ENCODE measurements at regions not wholly inside any gene's neighbourhood (a gene's known extent, or its start where the extent isn't known, plus 50 kb on each side); places are given as distances from the start of the nearest gene placed in this dataset.
A peak's percentile ranks its signal among the peaks of the same experiment; 100 is the strongest.
"Not testable (repeated sequence)": the region's sequence is repeated elsewhere in the genome, so short reads cannot be mapped to it uniquely, and the experiment has no call there.

- no peak for DNase-seq (ENCODE audit: low read depth)
These were observed 410.1 kb downstream of the AGTPBP1 start for GRCh38 chr9:85331626-85332025.

GRCh38 chr9:85322592-85322991 is 419.2 kb downstream of the AGTPBP1 start:
- no peak for DNase-seq (ENCODE audit: low read depth)

GRCh38 chr9:85321561-85321960 is 420.2 kb downstream of the AGTPBP1 start:
- DNase-seq (ENCODE audit: low read depth), result no peak

GRCh38 chr9:85319936-85320656 is 421.7 kb downstream of the AGTPBP1 start:
- DNase-seq (ENCODE audit: low read depth), result no peak

- not testable (repeated sequence) for DNase-seq (ENCODE audit: low read depth)
These were observed 426.2 kb downstream of the AGTPBP1 start for GRCh38 chr9:85315535-85315934.

- DNase-seq (ENCODE audit: low read depth), result no peak
These were observed 431.2 kb downstream of the AGTPBP1 start for GRCh38 chr9:85310573-85310972.

- DNase-seq (ENCODE audit: low read depth), result no peak
These were observed 438.0 kb downstream of the AGTPBP1 start for GRCh38 chr9:85303757-85304134.

GRCh38 chr9:85302938-85303756 is 438.6 kb downstream of the AGTPBP1 start:
- DNase-seq (ENCODE audit: low read depth), result no peak

- no peak for DNase-seq (ENCODE audit: low read depth)
These were observed 443.3 kb downstream of the AGTPBP1 start for GRCh38 chr9:85298499-85298898.

- DNase-seq (ENCODE audit: low read depth), result not testable (repeated sequence)
These were observed 446.5 kb downstream of the AGTPBP1 start for GRCh38 chr9:85295244-85295643.

- no peak for DNase-seq (ENCODE audit: low read depth)
These were observed 449.5 kb downstream of the AGTPBP1 start for GRCh38 chr9:85292261-85292660.

GRCh38 chr9:85291266-85291665 is 450.5 kb downstream of the AGTPBP1 start:
- DNase-seq (ENCODE audit: low read depth), result no peak

GRCh38 chr9:85290019-85290418 is 451.7 kb downstream of the AGTPBP1 start:
- no peak for DNase-seq (ENCODE audit: low read depth)

GRCh38 chr9:85289142-85289541 is 452.6 kb downstream of the AGTPBP1 start:
- no peak for DNase-seq (ENCODE audit: low read depth)

- no peak for DNase-seq (ENCODE audit: low read depth)
These were observed 458.3 kb downstream of the AGTPBP1 start for GRCh38 chr9:85283421-85283820.

GRCh38 chr9:85278769-85279168 is 463.0 kb downstream of the AGTPBP1 start:
- no peak for DNase-seq (ENCODE audit: low read depth)

- DNase-seq (ENCODE audit: low read depth), result no peak
These were observed 465.0 kb downstream of the AGTPBP1 start for GRCh38 chr9:85276741-85277140.

- DNase-seq (ENCODE audit: low read depth), result no peak
These were observed 471.9 kb downstream of the AGTPBP1 start for GRCh38 chr9:85269811-85270210.

- no peak for DNase-seq (ENCODE audit: low read depth)
These were observed 473.6 kb downstream of the AGTPBP1 start for GRCh38 chr9:85268131-85268530.

GRCh38 chr9:85264695-85265094 is 477.1 kb downstream of the AGTPBP1 start:
- no peak for DNase-seq (ENCODE audit: low read depth)

- DNase-seq (ENCODE audit: low read depth), result no peak
These were observed 478.5 kb downstream of the AGTPBP1 start for GRCh38 chr9:85263288-85263687.

GRCh38 chr9:85262333-85262732 is 479.4 kb downstream of the AGTPBP1 start:
- DNase-seq (ENCODE audit: low read depth), result peak; percentile 17

- DNase-seq (ENCODE audit: low read depth), result no peak
These were observed 481.4 kb downstream of the AGTPBP1 start for GRCh38 chr9:85260275-85260845.

Data from CMK (cell line).